HG03095 (cell line): ENCODE measurements at regions not wholly inside any gene's neighbourhood (a gene's known extent, or its start where the extent isn't known, plus 50 kb on each side); places are given as distances from the start of the nearest gene placed in this dataset.

Experiments used
- ATAC-seq: cut with Tn5 transposase; IDR thresholded peaks from one replicate; pipeline ENCODE4 v1.9.1; 2021; ENCODE audit warnings: moderate library complexity; ENCODE audit not compliant: unreplicated experiment

DNA sequence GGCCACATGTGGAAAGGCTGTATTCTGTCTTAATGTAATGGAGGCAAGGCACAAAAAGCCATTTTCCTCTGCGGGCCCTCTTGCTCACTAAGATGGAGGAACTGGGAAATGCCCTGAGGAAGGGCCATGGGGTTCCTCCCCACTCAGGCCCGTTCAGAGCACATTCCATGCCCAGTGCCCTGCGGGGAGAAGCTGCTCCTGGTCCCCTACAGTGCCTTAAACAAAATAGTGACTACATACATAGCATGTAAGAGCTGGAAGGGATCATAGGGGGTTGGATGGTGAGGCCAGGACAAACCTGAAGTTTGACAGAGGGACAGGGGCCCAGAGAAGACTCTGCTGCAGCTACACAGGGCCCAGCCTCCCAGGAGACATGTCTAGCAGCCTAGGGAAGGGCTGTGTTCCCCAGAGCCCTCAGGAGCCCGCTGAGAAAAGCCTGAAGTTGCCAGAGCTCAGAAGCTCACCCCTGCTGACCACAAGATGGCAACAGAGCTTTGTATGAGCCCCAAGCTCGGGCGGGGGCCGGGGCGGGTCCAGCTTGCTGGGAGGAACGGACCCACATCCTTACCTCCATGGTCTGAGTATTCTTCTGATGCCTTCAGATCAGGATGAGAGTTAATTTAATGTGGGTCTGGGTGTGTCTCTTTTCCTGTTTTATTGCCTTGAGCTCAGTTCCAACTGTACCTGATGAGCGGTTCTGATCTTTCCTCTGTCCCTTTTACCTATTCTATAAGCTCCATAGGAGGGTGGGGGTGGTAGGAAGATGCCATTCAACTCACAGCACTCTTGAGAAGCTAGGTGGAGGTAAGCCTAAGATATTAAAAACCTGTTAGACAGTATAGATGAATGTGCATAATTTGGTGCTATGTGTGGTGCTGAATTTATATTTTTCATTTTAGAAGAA is 242.9 kb downstream of the CDC5L start:
- ATAC-seq, result no peak

DNA sequence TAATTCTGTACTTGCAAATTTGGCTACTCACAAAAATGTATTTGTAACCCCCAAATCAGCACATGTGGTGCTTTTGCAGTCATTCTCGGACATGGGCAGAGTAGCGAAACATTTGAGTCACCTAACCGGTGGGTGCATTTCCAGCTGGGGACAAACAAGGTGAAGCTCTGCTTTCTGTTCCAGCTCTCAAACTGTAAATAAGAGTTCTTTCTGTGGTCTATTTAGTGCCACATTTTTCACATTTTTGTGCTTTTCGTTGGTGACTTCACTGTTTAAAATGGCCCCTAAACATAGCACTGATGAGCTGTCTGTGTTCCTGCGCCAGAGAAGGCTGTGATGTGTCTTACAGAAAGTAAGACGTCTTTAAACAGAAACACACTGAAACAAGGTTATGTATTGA is 244.5 kb downstream of the CDC5L start:
- ATAC-seq, result no peak

DNA sequence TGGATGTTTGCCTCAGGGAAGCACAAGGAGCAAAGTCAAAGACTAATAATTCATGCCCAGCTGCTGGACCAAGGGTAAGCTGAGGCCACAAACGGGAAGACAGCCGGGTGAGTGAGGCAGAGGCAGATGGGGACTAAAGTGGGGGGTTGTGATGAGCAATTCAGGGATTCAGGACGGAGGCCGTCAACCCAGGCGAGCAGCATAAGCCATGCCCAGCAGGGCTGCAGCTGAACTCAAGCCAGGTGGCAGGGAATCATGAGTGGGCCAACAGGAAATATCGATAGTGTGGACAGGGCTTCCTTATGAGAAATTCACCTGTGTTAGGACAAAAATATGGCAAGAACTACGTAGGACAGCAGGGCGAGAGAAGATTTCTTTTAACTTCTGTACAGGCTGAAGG is 246.8 kb downstream of the CDC5L start:
- no peak for ATAC-seq

DNA sequence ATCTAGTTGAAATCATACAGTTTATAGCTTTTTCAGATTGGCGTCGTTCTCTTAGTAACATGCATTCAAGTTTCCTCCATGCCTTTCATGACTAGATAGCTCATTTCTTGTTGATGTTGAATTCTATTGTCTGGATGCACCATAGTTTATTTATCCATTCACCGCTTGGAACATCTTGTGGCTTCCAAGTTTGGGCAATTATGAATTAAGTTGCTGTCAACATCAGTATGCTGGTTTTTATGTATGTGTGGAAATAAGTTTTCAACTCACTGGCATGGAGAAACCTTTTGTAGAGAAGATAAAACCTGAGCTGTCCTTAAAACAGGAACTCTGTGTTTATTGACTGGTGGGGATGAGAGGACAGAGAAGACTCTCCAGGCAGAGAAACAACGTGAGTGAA is 248.0 kb downstream of the CDC5L start:
- ATAC-seq, result no peak

DNA sequence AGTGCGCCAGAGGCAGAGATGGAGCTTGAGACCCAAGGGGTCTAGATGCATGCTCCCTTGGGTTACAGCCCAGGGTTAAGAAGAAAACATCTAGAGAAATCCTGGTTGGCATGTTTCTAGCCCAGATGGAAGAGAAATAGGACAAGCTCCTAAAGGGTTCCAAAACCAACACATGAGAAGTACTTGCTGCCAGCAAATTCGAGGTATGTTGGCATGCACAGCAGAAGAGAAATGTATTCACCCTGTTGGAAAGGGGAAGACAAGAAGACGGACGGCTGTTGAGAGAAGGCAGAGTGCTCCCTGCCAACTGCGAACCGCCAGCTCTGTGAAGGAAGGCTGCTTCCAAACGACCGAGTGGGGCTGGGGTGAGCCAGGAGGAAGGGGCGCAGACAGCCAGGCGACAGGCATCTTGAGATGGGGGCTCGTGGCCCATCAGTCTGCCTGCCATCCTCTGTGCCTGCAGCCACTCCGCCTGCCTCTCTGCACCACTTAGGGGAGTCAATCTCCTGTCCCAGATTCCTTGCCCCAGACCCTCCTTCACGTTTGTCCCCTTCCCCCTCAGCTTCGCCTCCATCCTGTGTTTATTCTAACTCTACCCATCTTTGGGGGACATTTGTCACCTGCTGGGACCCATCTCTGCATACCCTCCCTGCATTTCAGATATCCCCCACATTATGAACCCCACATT is 249.2 kb downstream of the CDC5L start:
- no peak for ATAC-seq

DNA sequence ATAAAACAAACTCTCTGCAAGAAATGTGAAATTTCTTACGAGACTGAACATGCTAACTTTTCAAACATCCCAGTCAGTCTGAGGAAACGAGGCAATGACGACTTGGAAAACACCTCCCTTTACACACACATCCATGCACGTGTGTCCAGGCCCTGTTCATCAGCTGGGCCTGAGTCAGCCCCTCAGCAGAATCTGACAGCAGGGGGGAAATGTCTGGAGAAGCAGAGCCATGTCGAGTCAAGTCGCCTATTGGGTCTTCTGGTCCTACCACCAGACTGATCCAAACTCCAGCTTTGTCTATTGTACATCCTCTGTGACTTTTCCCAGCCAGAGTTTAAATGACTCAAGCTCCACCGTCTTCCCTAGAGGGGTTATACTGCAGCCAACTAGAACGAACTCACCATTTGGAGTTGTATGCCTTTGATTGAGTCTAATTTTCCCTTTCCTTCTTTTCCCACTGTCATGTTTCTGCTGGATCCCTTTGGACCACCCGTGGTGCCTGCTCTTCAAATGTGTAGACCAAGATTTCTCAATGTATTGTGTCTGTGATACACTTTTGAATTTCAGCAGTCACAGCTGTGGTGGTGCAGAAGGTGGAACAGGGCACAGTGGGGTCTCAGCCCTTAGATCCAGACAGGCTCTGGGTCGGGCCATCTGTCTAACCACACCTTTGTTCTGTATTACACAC is 254.0 kb downstream of the CDC5L start:
- no peak for ATAC-seq

DNA sequence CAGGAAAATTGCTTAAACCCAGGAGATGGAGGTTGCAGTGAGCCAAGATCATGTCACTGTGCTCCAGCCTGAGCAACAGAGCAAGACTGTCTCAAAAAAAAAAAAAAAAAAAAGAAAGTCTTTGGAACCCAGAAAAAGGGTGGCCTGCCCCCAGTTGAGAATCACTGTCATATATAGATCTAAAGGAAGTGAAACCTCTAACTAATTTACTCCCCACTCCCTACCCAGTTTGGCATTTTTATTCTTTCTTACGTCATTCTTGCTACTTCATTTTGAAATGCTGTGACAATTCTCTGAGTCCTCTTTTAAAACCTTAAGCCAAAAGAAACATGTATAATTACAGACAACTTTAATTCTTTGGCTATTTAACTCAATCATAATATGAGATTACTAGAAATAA is 254.8 kb downstream of the CDC5L start:
- ATAC-seq, result no peak

DNA sequence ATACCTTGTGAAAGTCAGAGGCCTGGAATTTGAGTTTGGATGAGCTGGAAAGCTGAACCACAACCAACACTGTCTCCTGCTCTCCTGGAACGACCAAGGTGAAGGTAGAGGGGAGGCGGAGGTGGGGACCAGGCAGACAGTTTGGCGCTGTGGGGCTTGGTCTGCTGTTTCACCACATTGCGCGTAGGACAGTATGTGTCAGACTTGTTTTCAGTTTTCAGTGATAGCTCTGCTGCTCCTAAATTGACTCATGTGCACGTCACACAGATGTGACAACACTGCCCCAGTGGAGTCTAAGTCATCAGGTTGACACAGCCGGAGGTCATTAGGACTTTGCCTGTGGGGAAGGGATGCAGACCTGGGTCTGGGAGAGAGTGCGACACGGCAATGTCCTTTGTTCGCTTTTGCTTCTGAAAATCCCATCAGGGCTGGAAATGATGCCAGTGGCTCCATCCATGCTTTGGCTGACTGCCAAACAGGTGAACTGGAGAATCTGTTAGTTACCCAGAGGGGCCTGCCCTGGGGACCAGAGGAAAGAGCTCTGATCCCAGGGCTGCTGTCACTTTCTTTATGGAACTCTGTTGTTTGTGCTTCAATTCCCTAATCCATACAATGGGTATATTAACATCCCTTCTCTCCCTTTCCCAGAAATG is 255.5 kb downstream of the CDC5L start:
- no peak for ATAC-seq

DNA sequence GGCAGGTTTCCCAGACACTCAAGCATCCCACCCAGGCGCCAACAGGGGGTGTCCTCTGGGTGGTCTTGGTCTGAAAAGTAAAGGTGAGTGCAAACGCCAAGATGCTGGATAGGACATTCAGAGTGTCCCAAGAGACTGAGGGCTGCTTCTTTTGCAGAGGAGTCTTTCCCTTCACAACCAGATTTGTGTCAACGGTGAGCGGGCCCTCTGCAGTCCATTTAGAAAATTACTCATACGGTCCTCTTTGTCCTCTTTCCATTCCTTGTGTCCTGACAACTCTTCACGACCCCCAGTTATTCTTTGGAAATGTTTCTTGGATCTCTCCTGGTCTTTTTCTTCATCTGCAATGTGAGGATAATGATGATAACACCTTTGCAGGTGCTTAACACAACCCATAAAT is 257.8 kb downstream of the CDC5L start:
- ATAC-seq, result no peak

DNA sequence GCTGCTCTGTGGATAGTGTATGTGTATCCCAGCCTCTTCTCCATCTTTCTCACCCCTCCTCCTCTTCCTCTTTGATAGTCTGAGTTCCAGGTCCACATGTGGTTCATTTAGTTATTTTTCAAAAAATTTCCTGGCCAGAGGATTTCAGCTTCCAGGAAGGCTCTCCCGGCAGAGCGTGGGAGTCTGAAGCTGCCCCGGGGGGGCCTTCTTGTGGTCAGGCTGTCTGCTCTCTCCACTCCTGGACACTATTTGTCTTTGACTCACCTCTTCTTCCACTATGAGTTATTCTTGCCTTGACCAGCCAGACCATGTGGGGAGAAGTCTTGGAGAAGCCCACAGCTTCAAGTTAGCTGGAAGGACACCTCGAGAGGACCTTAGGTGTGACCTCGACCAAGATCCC is 258.8 kb downstream of the CDC5L start:
- no peak for ATAC-seq

DNA sequence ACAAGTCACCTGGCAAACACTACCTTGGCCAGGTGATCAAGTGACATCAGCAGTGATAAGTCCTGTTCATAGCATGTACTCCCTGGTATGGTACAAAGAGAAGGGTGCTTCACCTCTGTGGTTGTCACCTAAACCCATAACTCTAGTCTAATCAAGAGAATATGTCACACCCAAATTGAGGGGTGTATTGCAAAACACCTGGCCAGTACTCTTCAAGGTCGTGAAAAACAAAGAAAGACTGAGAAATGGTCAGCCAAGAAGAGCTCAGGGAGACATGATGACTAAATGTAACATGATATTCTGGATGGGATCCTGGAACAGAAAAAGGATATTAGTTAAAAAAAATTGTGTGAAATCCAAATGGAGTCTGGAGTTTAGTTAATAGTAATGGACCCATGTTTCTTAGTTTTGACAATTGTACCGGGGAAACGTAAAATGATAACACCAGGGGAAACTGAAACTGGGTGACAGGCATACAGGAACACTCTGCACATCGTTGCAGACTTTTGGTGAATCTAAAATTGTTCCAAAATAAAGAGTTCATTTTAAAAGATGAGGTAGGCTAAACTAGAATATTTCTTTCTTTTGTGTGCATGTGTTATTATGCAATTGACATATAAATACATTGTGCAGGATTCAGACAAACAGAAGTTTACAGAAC is 262.0 kb downstream of the CDC5L start:
- no peak for ATAC-seq

DNA sequence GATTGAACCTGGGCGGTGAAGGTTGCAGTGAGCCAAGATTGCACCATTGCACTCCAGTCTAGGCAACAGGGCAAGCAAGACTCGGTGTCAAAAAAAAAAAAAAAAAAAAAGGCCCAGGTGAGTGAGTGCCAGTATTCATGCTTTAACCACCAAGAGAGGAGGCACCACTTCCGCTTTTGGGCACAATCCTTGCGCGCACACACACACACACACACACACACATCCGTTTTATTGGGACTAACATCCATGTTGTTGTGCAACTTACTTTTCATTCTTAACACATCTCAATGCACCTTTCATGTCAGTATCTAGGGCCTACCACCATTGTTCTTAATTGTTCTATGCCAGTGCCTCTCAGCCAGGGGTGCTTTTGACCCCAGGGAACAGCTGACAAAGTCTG is 263.0 kb downstream of the CDC5L start:
- no peak for ATAC-seq

DNA sequence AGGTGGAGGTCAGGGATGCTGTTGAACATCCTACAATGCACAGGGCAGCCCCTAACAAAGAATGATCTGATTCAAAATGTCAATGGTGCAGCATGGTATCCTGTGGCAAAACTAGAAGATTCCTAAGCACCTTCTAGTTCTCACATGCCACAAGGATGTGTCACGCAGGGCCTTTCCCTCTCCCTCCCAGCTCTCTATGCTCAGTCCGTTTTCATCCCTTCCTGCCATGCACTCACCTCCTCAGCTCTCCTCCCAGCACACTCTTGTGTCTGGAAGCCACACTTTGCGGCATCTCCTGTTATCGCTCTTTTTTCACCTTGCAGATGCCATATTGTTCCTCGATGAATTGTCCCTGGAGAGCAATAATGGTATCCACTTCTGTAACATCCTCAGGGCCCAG is 263.4 kb downstream of the CDC5L start:
- ATAC-seq, result no peak

DNA sequence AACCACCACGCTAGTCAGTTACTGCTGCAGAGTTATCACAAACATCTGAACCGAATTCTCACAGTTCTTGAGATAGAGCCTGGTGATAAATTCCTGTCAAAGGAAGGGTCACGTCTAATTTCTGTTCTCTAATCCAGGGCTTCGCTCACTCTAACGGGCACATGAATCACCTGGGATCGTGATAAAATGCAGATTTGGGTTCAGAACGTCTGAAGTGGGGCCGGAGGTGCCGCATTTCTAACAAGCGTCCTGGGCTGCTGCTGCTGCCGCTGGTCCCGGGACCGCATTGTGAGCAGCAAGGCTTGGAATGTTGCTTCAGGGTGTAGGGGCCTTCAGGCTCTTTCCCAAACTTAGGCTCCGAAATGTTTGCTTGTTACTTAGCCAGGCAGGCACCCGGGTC is 264.1 kb downstream of the CDC5L start:
- no peak for ATAC-seq

DNA sequence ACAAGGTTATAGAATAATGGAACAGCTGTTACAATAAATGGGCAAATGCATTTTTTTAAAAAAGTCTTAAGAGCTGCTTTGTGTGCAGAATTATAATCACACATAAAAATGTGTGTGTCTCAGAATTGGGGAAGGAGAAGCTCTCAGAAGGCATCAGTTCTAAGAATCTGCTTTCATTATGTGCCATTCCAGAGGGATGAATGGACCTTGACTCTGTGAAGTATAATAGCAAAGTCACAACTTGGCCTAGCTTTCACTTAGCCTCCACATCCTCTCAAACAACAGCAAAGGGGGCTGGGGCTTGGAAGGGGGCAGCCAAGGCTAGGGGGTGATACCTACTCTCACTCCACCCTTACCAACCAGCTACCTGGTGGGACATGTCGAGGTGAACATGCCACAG is 265.0 kb downstream of the CDC5L start:
- ATAC-seq, result no peak

DNA sequence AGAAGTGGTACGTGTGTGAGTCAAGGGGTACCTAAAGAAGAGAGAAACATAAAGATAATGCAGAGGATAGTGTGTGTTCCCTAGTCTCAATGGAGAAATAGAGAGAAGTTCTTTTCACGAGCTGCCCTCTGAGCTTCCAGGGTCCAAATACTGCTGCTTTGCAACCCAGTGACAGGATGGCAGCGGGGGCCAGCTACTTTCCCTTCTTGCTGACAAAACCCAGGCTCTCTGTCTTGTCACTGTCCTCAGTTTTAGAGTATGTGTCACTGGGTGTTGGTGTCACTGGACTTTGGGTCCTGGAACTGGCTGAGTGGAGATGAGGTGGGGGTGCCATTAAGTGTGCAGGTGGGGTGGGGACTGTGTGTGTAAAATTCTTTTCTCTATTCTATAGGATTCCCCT is 265.6 kb downstream of the CDC5L start:
- ATAC-seq, result no peak

DNA sequence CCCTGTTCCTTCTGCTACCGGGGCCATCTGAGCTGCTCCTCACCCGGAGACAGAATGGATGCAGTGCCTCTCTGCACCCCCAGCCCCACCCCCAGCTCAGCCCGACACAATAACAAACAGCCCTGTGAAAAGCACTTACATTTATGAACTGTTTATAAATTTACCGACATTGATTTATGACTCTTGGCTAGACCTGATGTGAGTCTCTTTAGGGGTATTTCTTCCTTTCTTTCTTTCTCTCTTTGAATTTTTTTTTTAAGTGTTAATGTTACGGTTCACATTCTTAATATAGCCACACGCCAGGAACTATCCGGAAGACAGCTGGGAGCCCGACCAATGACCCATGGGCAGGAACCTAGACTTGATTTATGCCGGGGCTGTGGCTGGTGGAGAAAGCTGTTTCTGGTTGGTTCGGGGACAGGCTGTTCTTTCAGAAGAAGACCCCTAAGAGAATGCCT is 266.3 kb downstream of the CDC5L start:
- ATAC-seq, result no peak

DNA sequence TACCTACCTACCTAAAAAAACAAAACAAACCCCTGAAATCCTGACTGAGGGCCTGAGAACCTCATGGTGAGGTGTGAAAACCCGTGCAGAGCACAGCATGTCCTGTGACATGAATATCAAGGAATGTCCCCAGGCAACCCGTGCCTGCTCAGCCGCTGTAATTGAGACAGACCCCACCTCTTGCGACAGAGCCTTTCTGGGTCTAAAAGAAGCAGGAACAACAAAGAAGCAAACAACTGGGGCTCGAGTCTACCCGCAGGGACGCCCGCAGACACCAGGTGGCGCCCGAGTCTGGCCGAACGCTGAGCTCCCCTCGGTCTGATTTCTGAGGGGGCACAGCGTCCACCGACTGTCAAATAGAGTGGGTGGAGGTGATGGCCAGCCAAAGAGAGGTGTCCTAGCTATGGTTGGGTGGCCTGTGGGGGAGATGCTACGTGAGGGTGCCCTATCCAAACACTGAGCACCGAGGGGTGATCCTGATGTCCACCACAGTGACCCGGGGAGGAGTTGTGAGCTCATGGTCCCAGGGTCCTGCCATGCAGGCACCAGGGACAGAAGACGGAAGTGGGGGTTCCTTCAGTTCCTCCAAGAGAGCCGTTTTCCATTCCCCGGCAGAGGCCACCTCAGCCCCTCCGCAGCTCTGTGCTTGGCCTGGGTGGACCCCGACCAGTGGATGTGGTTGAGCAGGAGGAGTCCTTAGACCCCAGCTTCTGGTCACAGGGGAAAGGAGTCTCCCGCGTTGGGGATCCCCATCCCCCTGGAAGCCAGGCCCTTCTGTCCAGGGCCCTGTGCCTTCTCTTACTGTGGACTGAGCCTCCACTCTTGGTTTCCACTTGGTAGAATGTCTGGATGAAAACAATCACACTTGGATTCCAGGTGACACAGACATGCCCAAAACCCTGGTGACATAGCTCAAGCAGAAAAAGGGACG is 268.2 kb downstream of the CDC5L start:
- ATAC-seq, result no peak

DNA sequence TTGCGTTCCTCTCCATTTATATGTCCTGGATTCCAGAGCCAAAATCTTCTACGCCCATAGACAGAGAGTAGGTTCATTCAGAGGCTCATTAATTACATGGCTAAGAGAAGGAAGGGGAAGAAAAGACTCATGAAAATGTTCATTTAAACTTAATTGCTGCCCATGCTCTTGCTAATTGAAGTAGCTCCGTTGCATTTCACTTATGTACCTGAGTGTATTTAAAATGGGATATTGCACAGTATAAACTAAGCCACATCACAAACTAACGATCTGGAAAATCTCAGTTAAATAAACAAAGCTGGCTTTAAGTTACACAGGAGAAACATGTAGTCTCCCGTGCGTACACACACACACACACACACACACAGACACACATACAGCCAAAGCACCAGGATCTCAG is 269.2 kb downstream of the CDC5L start:
- ATAC-seq, result no peak
